AML-193 (cell line): ENCODE measurements at regions not wholly inside any gene's neighbourhood (a gene's known extent, or its start where the extent isn't known, plus 50 kb on each side); places are given as distances from the start of the nearest gene placed in this dataset.

Source experiments
- DNase-seq, 2 experiments: peaks; one replicate each; lab custom pipeline; 2025; lab: John Stamatoyannopoulos, UW

GRCh38 chrX:149152941-149153340 lies 352.2 kb downstream of the IDS start:
- DNase-seq, result no peak

DNA sequence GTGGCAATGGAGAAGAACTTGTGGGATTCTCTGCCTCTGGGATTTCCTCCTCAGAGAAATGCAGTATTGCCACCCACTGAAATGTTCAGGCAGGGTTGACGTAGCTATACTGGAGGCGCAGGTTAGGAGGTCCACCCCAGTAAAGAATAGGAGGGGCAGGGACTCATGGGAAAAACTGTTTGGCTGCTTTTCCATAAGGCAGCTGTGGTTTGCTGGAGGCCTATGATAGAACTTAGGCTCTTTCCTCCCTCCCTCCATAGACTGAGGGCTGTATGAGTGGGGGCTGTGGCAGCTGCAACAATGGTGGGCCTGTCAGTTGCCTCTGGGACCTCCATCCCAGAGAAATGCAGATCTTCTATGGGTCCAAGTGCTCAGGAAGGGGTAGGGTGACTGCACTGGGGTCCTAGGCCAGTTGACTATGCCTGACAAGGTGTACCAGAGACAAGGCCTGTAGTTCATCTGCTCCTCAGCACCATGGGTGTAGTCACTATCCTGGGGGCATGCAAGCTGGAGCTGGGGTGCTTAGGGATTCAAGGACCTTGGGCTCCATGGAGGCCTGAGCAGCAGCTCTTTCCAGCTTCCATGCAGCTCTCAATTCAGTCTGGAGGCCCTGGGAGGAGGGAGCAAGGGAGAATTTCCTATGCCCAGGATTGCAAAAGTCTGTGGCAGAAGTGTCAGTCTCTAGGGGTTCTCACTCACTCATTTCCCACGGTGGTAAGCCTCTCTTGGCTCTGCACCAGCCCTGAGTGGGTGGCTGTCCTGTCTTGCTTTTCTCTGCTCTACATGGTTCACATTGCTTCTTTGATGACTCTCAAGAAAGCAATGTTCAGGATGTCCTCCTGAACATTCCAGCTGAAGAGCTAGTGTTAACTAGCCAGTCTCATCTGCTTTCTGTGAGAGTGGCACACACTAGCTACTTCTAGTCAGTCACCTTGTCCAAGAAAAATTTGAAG lies 353.0 kb downstream of the IDS start:
- no peak for DNase-seq

GRCh38 chrX:149145845-149146285 lies 359.2 kb downstream of the IDS start:
- DNase-seq, result no peak

DNA sequence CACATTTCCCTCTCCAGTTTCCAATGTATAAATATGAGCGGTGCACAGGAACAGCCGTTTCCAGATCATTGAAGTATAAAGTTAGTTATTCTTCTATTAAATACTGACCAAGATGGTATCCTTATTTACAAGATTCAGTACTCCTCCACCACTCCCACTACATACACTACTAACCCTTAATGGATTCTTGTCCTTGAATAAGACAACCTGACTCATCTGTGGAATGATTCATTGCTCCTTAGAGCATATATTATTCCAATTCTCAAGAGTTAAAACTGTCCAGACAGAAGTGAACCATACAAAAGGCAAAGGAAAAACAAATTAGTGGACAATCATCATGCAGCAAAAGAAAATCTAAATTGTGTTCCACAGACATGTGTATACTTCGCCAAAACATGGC lies 373.3 kb downstream of the IDS start:
- DNase-seq, result no peak

GRCh38 chrX:149129767-149130166 lies 375.3 kb downstream of the IDS start:
- no peak for DNase-seq

- DNase-seq, result no peak
Measured at GRCh38 chrX:149124526-149125108, 380.5 kb downstream of the IDS start.

GRCh38 chrX:149121206-149121920 lies 383.7 kb downstream of the IDS start:
- DNase-seq, result no peak

DNA sequence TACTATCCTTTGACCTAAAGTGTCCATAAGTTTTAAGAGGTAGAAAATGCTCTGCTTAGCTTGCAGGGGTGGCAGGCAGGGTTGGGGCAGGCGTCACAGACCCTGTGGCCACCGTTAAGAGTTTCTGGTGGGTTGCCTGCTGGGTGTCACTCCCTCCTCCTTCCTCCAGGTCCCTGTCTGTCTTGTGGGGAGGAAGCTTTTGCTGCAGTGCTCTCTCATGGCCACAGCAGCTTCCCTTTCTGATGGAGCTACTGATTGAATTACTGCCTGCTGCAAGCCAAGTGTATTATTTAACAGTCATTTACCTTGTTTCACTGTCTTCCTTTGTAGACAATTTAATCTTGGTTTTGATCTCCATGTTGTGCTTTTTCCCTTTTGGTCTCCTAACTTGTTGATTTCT lies 384.6 kb downstream of the IDS start:
- DNase-seq, result no peak

- DNase-seq, result no peak
Measured at GRCh38 chrX:149114874-149115273, 390.2 kb downstream of the IDS start.

GRCh38 chrX:149114001-149114400 lies 391.1 kb downstream of the IDS start:
- DNase-seq, result no peak

DNA sequence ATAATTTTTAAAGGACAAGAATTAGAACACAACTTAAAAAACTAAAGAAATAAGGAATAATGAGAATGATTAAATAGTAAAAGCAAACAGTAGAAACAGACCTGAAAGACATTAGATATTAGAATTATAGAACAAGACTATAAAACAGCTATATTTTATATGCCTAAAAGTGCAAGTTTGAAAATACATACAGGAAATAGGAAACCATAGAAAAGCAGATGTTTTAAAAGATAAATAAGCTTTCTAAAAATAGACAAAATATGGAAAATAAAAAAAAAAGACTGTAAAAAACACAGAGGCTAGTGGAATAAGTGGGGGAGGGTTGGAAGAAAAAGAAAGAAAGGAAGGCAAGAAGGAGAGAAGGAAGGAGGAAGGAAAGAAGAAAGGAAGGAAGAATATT lies 407.3 kb downstream of the IDS start:
- no peak for DNase-seq

- DNase-seq, result no peak
Measured at GRCh38 chrX:149092179-149092578, 412.9 kb downstream of the IDS start.

DNA sequence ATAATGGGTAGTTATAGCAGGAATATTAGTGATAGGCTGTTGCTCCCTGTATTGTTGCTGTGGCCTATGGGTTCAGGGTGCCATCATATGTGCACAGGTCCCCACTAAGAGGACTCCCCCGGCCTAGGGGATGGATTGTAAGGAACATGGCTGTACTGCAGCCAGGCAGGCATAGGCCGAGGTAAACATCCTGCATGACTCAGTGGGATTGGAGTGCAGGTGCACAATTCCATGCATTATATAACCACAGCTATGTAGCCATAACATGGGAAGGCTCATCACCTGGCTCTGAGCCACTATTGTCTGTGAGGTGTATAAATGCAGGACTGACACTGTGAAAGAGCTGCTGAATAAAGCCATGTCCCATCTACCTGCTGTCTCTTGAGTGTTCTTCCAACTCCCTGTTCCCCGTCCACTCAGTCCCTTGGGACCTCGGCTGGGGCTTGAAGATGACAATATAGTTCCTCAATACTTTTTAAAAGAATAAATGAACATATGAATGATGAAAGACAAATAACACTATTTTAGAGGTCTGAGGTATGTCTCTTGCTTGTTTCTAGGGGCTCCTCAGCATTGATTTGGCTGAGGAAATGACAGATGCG lies 425.2 kb downstream of the IDS start:
- no peak for DNase-seq

- peak; percentile 3 to 19 for DNase-seq
Measured at GRCh38 chrX:149074398-149074797, 430.7 kb downstream of the IDS start.

DNA sequence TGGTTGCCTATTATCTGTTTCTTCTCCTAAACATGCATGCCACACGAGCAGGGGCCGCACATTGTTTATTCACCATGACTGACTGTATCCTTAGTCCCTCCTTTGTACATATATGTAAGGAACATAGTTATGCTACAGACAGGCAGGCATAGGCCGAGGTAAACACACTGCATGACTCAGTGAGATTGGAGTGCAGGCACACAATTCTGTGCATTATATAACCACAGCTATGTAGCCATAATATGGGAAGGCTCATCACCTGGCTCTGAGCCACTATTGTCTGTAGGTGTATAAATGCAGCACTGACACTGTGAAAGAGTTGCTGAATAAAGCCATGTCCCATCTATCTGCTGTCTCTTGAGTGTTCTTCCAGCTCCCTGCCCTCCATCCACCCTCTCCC lies 431.6 kb downstream of the IDS start:
- DNase-seq, result no peak

GRCh38 chrX:149069899-149070298 lies 435.2 kb downstream of the IDS start:
- DNase-seq, result no peak

- no peak for DNase-seq
Measured at GRCh38 chrX:149060921-149061320, 444.2 kb downstream of the IDS start.
